Spleen (tissue), 7 donors: ENCODE measurements at regions not wholly inside any gene's neighbourhood (a gene's known extent, or its start where the extent isn't known, plus 50 kb on each side); places are given as distances from the start of the nearest gene placed in this dataset.

ENCODE experiments used
- POLR2A ChIP-seq, 3 donors: fragments of 450-650 bp; IDR thresholded peaks; one replicate each; pipeline ENCODE4 v1.5.1; 2017; ENCODE audit warnings: antibody characterized with exemption in 3 of 3, mild to moderate bottlenecking in 1 of 3
- POLR2AphosphoS5 ChIP-seq, 3 donors: sonication (generic); formaldehyde crosslinking; IDR thresholded peaks; one replicate each; pipeline ENCODE4 v1.5.1; 2017; ENCODE audit warnings: antibody characterized with exemption in 3 of 3
- TF ChIP-seq, protein P1 (sequence below), 11 experiments: fragments of 200-600 bp in 7 of 11; fragments of 450-650 bp in 4 of 11; sonication (generic) in 4 of 11; IDR thresholded peaks in 8 of 11; conservative IDR thresholded peaks in 3 of 11; 1 replicate in 7 of 11; 2 replicates in 4 of 11; pipeline versions ENCODE4 v1.4.0 to v1.8.0; 2016 to 2021; ENCODE audit warnings: antibody characterized with exemption in 11 of 11, inconsistent platforms in 4 of 11, mild to moderate bottlenecking in 1 of 11
- donor health status: DM: no; HTN: no; CAD: no; lungs with moderate emphysema.
- donor health status: DM: no; HTN: no; CAD: no.
- donor health status: DM: no; HTN: no; CAD: no.

DNA sequence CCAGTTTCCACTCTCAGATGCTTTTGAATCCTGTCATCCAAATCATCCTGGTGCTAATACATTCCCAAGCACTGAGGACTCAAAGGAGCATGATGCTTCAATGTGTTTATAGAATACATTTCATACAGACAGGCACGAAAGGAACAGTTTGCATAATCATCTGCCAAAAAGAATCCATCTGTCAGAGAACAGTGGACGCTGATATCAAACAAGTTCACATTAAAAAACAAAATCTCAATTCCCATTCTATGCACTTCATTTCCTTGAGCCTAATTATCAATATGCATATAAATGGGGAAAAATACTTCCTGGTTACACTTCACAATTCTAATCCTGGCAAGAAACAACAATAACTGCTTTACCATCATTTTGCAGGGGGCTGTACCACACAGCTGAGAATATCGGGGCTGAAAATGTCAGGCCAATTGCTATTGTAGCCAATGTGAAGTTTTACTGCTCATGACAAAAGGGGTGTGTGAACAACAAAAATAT, 125.5 kb upstream of the FAM174A start:
- TF ChIP-seq, protein P1, sequence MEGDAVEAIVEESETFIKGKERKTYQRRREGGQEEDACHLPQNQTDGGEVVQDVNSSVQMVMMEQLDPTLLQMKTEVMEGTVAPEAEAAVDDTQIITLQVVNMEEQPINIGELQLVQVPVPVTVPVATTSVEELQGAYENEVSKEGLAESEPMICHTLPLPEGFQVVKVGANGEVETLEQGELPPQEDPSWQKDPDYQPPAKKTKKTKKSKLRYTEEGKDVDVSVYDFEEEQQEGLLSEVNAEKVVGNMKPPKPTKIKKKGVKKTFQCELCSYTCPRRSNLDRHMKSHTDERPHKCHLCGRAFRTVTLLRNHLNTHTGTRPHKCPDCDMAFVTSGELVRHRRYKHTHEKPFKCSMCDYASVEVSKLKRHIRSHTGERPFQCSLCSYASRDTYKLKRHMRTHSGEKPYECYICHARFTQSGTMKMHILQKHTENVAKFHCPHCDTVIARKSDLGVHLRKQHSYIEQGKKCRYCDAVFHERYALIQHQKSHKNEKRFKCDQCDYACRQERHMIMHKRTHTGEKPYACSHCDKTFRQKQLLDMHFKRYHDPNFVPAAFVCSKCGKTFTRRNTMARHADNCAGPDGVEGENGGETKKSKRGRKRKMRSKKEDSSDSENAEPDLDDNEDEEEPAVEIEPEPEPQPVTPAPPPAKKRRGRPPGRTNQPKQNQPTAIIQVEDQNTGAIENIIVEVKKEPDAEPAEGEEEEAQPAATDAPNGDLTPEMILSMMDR (IDR thresholded peaks at IDR 0.05 in 8 of 11, conservative IDR thresholded peaks at IDR 0.05 in 3 of 11) = no peak
- no peak for TF ChIP-seq POLR2A (IDR thresholded peaks at IDR 0.05)
- no peak for TF ChIP-seq POLR2AphosphoS5 (IDR thresholded peaks at IDR 0.05)
